Neuron (in vitro differentiated cells): ENCODE measurements at regions not wholly inside any gene's neighbourhood (a gene's known extent, or its start where the extent isn't known, plus 50 kb on each side); places are given as distances from the start of the nearest gene placed in this dataset.
A peak's percentile ranks its signal among the peaks of the same experiment; 100 is the strongest.

ENCODE experiments used
- H2AFZ ChIP-seq: one replicate; pipeline ENCODE4 v1.6.1; 2013; ENCODE audit warnings: low read depth, mild to moderate bottlenecking, inconsistent platforms, low read length, moderate library complexity
- H3K27me3 ChIP-seq: one replicate; pipeline ENCODE4 v1.6.1; 2013; ENCODE audit warnings: low read length; ENCODE audit not compliant: insufficient read depth
- H3K36me3 ChIP-seq: one replicate; pipeline ENCODE4 v1.6.1; 2013; ENCODE audit warnings: low read length; ENCODE audit not compliant: insufficient read depth
- H3K4me1 ChIP-seq: one replicate; pipeline ENCODE4 v1.6.1; 2013; ENCODE audit warnings: low read length; ENCODE audit not compliant: insufficient read depth
- H3K4me3 ChIP-seq: 2 replicates; pipeline ENCODE4 v1.5.1; 2013; ENCODE audit warnings: mild to moderate bottlenecking, low read length, moderate library complexity
- H3K9me3 ChIP-seq: one replicate; pipeline ENCODE4 v1.6.1; 2013; ENCODE audit warnings: low read length

DNA sequence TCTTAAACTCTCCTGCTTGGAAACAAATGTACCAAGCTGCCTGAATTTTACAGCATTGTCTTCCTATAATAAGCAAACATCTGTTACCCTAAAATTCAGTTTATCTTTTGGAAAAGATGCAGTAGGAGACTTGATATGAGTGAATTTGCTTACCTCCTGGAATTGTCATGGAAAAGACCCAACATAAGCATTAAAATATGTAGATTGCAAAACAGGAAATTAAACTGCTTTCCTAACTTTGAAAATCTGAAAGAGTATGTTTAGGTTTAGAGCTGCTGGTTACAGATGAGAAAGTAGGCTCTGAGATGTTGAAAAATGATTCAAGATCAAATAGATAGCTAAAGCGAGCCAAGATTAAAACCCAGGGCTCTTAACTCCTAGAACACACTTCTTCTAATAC lies 316.5 kb downstream of the SOX11 start:
- no peaks in the 10 kb centered on the region for H3K27me3 ChIP-seq
- H2AFZ ChIP-seq = no peak overlapping the region
- no peaks in the 10 kb centered on the region for H3K9me3 ChIP-seq
- peaks cover 4% of the 10 kb centered on the region for H3K4me1 ChIP-seq
- no peak overlapping the region for H3K4me3 ChIP-seq
- H3K36me3 ChIP-seq = no peaks in the 10 kb centered on the region

DNA sequence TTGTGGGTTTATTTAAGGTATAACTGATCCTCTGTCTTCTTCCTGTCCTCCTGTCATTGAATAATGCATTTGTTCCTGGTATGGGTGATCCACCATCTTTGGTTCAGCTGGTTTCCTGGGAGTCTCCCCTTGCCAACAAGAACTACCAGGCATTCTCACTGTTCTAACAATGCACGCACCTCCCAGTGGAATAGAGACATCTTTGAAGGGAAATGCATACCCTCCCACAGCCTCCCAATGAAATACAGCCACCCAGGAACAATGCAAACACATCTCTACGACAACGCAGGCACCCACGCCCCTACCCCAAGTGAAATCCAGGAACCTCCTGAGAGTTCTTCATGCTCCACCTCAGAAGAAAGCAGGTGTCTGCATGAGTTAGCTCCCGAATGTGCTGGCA lies 318.0 kb downstream of the SOX11 start:
- H3K4me3 ChIP-seq = no peak overlapping the region
- H2AFZ ChIP-seq = no peak overlapping the region
- no peaks in the 10 kb centered on the region for H3K27me3 ChIP-seq
- no peaks in the 10 kb centered on the region for H3K9me3 ChIP-seq
- H3K36me3 ChIP-seq = no peaks in the 10 kb centered on the region
- peaks cover 4% of the 10 kb centered on the region for H3K4me1 ChIP-seq

DNA sequence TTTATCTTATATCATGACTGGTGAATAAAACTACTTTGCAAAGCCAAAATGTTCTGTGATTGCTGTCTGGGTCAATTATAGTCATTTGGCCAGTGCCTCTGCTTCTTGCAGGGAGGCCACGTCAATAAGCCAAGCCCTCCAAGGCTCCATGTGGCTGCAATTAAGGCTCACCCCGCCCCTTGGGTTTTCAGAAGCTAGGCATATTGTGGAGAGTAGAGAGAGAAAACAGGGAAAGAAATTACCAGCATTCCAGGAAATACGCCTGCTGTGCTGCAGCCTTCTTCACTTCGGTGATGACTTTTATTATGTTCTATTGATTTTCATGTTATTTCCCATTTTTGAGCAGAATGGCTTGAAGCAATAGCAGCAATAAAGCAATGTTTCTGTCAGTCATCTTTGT lies 319.7 kb downstream of the SOX11 start:
- Histone ChIP-seq H3K4me3 (no peak overlapping the region), H3K4me1 (peaks cover 4% of the 10 kb centered on the region), H2AFZ (no peak overlapping the region), H3K36me3 (no peaks in the 10 kb centered on the region), H3K9me3 (no peaks in the 10 kb centered on the region), H3K27me3 (no peaks in the 10 kb centered on the region)

DNA sequence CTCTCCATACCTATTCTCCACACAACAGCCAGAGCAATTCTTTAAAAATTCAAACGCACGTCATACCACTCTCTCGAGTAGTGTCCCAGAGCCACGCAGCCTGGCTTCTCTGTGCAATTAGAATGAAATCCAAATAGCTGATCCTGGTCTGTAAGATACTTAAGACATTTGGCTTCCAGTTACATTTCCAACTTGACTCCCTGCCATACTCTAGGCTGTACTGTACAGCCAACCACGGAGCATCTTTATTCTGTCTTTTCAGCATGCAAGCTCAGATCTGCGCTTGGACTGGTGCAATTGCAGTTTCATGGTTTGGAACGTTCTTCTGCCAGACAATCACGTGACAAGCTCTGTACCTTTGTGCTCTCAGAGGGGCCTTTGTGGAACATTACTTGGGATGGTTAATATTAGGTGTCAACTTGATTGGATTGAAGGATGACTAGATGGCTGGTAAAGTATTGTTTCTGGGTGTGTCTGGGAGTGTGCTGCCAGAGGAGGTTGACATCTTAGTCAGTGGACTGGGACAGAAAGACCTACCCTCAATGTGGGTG lies 325.6 kb downstream of the SOX11 start:
- no peaks in the 10 kb centered on the region for H3K36me3 ChIP-seq
- no peak overlapping the region for H2AFZ ChIP-seq
- H3K4me3 ChIP-seq = no peak overlapping the region
- H3K9me3 ChIP-seq = peaks cover 2% of the 10 kb centered on the region
- no peaks in the 10 kb centered on the region for H3K27me3 ChIP-seq
- no peaks in the 10 kb centered on the region for H3K4me1 ChIP-seq

DNA sequence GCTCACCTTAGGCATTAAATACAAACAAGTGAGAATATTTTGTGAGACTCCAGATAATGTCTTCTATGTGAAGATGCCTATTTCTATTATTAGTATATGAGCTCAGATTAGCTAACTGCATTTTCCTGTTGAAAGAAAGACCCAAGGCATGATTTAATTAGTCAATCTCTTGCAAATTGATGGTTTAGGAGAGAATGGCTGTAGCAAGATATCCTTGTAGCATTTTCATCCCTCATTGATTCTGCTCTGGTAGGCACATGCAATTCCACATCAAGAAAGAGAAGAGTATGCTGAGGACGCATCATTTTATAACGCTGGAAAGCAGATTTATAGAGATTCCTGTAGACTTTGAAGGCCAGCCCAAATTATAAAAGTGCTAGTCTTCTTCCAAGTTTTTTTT lies 332.0 kb downstream of the SOX11 start:
- no peaks in the 10 kb centered on the region for H3K4me1 ChIP-seq
- no peaks in the 10 kb centered on the region for H3K36me3 ChIP-seq
- H3K27me3 ChIP-seq = no peaks in the 10 kb centered on the region
- H3K9me3 ChIP-seq = peaks cover 2% of the 10 kb centered on the region
- no peak overlapping the region for H3K4me3 ChIP-seq
- H2AFZ ChIP-seq = no peak overlapping the region

DNA sequence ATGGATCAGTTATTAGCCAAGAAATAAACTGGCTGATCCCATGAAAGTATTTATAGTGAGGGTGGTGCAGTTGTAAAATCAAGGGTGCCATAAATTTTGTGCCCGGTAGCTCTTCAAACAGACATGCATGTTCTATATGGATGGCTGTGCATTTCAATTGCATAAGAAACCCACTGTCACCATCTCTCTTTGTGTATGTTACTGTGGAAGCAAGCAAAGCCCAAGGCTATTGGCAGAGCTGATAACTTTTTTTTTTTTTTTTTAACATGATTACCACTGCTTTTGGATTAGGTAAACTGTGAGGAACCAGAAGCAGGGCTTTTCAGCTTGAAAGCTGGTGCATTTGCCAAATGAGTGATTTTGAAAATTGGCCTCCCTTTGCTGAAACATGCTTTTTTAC lies 332.6 kb downstream of the SOX11 start:
- no peak overlapping the region for H2AFZ ChIP-seq

DNA sequence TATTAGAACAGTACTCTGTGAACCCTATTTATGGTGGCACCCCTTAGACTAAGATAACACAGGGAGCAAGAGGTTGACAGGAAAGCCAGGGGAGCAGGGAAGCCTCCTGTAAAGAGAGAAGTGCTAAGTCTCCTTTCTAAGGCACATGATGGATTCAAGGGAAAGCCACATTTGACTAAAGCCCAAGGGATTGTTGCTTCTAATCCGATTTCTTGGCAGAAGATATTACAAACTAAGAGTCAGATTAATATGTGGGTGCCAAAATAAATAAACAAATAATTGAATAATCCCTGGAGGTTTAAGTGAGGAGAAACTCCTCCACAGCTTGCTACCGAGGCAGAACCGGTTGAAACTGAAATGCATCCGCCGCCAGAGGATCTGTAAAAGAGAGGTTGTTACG lies 333.2 kb downstream of the SOX11 start:
- Histone ChIP-seq H3K9me3 (peaks cover 2% of the 10 kb centered on the region), H3K36me3 (no peaks in the 10 kb centered on the region)

More for the DNA sequence above, 332.6 kb downstream of the SOX11 start:
- no peaks in the 10 kb centered on the region for H3K27me3 ChIP-seq
- peaks cover 2% of the 10 kb centered on the region for H3K9me3 ChIP-seq
- H3K36me3 ChIP-seq = no peaks in the 10 kb centered on the region
- H3K4me1 ChIP-seq = no peaks in the 10 kb centered on the region
- H3K4me3 ChIP-seq = no peak overlapping the region

DNA sequence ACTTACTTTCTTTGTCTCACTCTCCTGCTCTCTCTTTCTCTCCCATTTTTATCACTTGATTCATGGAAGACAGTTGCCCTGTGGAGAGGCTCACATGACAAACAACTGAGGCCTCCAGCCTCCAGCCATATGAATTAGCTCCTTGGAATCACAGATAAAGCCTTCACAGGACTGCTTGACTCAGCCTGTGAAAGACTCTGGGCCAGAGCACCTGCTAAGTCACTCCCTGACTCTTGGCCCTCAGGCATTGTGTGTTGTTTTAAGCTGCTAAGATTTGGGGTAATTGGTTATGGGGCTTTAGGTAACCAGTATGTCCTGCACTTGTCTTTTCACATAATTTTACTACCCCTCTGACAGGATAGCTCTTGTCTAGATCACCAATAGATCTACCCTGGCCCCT lies 334.9 kb downstream of the SOX11 start:
- Histone ChIP-seq H3K36me3 (no peaks in the 10 kb centered on the region), H3K9me3 (no peaks in the 10 kb centered on the region), H3K4me3 (no peak overlapping the region), H3K4me1 (no peaks in the 10 kb centered on the region), H3K27me3 (no peaks in the 10 kb centered on the region), H2AFZ (no peak overlapping the region)

More for the DNA sequence above, 333.2 kb downstream of the SOX11 start:
- Histone ChIP-seq H2AFZ (no peak overlapping the region), H3K27me3 (no peaks in the 10 kb centered on the region), H3K4me3 (no peak overlapping the region), H3K4me1 (no peaks in the 10 kb centered on the region)

DNA sequence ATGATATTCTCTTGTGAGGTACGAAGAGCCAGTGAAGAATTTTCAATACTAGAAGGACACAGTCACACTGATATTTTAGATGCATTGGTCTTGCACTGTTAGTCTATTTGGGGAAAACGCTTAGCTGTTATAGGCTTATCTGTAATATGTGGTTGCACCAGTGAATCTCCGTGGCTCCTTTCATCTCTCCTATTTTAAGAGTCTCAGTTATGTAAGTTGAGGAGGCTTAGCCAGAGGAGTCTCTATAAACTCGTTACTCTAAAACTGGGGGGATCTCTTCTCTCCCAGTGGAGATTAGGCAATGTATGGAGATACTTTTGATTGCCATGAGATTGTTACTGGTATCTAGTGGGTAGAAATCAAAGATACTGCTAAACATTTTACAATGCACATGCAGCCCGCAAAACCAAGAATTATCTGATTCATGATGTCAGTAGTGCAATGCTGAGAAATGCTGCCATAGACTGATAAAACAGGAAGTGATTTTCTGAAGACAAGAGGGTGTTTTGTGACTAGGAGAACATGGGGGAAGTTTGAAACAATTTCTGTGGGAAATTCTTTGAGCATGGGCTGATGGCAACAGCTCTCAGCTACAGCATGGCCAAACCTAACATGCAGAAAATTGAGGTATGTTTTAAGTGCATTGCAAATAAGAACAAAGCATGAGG lies 339.1 kb downstream of the SOX11 start:
- H3K36me3 ChIP-seq = no peaks in the 10 kb centered on the region
- no peak overlapping the region for H2AFZ ChIP-seq
- no peak overlapping the region for H3K4me3 ChIP-seq
- H3K4me1 ChIP-seq = no peaks in the 10 kb centered on the region
- no peaks in the 10 kb centered on the region for H3K27me3 ChIP-seq
- H3K9me3 ChIP-seq = no peaks in the 10 kb centered on the region

DNA sequence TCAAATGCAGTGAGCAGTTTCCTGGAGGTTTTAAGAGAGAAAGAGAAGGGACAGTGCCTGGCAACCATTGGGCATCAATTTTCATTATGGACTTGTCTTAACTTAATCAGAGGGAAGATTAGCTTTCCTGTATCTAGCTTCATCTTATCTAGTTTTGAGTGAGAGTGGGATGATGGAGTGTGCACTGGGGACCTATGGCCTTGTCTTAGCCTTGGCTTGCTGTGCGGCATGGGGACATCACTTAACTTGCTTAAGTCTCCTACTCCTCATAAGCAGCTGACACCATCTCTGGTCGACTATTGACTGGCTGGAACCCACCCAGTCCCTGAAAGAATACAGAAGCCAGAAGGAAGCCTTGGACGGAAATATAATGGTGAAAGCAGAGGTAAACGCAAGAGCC lies 344.0 kb downstream of the SOX11 start:
- Histone ChIP-seq H3K4me1 (no peaks in the 10 kb centered on the region), H3K27me3 (no peaks in the 10 kb centered on the region), H2AFZ (no peak overlapping the region), H3K4me3 (no peak overlapping the region), H3K9me3 (no peaks in the 10 kb centered on the region), H3K36me3 (no peaks in the 10 kb centered on the region)

DNA sequence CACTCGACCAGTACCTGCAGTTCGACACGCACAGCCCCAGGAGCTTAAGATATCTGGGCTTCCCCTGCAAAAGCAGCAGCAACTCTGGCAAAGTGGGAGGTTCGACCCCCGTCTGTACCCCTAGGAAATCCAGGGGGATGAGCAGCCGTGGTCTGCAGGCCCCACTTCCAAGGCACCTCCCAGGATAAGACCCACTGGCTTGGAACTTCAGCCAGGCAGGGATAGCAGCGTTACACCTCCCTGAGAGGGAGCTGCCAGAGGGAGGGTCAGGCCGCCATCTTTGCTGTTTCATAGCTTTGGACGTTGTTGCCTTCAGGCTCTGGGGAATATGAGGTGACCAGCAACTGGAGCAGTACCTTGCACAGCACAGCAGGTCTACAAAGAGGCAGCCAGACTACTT lies 351.1 kb downstream of the SOX11 start:
- Histone ChIP-seq H2AFZ (no peak overlapping the region), H3K4me1 (no peaks in the 10 kb centered on the region), H3K36me3 (no peaks in the 10 kb centered on the region), H3K9me3 (peaks cover 6% of the 10 kb centered on the region), H3K4me3 (no peak overlapping the region), H3K27me3 (no peaks in the 10 kb centered on the region)

DNA sequence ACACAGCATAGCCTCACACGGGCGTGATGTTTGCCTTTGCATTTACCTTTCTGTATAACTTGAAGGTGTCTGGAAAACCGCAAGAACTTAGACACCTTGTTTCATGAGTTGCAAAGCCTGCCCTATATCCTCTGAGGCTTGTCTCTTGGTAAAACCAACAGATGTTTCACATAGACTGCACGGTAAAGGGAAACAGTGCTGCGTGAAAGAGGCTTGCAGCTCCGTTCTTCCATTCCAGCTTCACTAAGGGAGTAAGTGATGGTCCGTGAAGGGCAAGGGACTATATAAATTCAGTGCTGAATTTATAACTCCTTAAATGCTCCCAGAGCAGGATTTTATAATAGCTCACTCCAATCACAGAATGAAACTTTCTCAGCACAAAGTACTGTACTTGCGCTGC lies 360.5 kb downstream of the SOX11 start:
- H3K36me3 ChIP-seq = no peaks in the 10 kb centered on the region

DNA sequence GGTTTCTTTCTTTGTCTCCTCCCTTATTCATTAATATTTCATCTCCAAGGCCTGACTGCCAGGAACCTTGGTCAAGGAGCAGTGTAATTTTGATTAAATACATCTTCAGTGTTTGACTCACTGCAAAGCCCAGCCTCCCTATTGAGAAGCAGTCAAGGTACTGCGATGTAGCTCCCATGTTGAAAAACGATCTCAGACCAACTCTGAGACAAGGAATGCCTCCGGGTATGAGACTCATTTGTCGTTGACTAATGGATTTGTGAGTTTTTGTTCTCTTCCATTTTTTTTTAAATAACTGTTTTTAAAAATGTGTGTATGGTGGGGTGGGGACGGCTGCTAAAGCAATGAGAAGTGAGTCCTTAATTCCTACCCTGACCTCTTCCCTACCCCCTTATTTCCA lies 361.6 kb downstream of the SOX11 start:
- no peaks in the 10 kb centered on the region for H3K36me3 ChIP-seq
- H3K4me1 ChIP-seq = peaks cover 28% of the 10 kb centered on the region
- no peaks in the 10 kb centered on the region for H3K9me3 ChIP-seq
- peak overlapping the region; percentile 29 for H2AFZ ChIP-seq
- peak overlapping the region; percentile 5 for H3K4me3 ChIP-seq
- no peaks in the 10 kb centered on the region for H3K27me3 ChIP-seq

More for the DNA sequence above, 360.5 kb downstream of the SOX11 start:
- no peaks in the 10 kb centered on the region for H3K27me3 ChIP-seq
- no peaks in the 10 kb centered on the region for H3K9me3 ChIP-seq
- H3K4me3 ChIP-seq = no peak overlapping the region
- H2AFZ ChIP-seq = no peak overlapping the region
- H3K4me1 ChIP-seq = peaks cover 28% of the 10 kb centered on the region

DNA sequence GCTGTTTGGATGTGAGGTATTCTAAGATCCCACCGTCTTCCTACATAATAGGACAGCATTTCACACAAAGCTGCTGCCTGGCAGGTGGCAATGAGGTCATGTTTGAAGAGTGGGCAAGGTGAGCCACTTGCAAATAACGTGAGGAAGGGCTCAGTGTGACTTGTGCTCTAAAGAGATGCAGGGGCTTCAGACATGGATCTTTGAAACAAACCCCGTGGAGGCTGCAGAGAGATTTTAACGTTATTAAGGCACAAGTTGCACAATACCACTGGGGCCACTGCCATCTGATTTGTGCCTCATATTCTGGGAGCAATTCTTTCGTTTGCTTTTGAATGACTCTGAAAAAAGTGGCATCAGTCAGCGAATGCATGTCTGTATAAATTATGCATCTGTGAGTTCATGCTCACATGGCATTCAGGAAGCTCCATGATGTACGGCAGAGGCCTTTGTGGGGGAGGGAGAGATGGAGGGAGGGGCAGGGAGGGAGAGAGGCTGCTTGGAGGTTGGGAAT lies 362.0 kb downstream of the SOX11 start:
- Histone ChIP-seq H3K9me3 (no peaks in the 10 kb centered on the region), H2AFZ (peak overlapping the region; percentile 29), H3K4me1 (peaks cover 28% of the 10 kb centered on the region), H3K36me3 (no peaks in the 10 kb centered on the region), H3K4me3 (peak overlapping the region; percentile 5), H3K27me3 (no peaks in the 10 kb centered on the region)
